HFF-Myc (cell line): ENCODE measurements at regions not wholly inside any gene's neighbourhood (a gene's known extent, or its start where the extent isn't known, plus 50 kb on each side); places are given as distances from the start of the nearest gene placed in this dataset.

Source experiments
- DNase-seq: peaks from one replicate; pipeline ENCODE4 v3.0.0-alpha.2; 2011; ENCODE audit warnings: low read depth; ENCODE audit errors: extremely low read depth
- H3K4me3 ChIP-seq: replicated peaks from 2 replicates; pipeline ENCODE4 v1.5.1; 2011; ENCODE audit warnings: low read depth, mild to moderate bottlenecking, control low read depth, low read length
- CTCF ChIP-seq: IDR thresholded peaks from 2 replicates; pipeline ENCODE4 v1.5.1; 2012; ENCODE audit warnings: mild to moderate bottlenecking, low read depth, low read length, control low read depth; ENCODE audit errors: missing control alignments

- H3K4me3 ChIP-seq: no peak overlapping the region
- no peak for DNase-seq
- TF ChIP-seq CTCF: no peak
Observed at GRCh38 chr4:83191026-83191425, 76.5 kb upstream of the PLAC8 start.

DNA sequence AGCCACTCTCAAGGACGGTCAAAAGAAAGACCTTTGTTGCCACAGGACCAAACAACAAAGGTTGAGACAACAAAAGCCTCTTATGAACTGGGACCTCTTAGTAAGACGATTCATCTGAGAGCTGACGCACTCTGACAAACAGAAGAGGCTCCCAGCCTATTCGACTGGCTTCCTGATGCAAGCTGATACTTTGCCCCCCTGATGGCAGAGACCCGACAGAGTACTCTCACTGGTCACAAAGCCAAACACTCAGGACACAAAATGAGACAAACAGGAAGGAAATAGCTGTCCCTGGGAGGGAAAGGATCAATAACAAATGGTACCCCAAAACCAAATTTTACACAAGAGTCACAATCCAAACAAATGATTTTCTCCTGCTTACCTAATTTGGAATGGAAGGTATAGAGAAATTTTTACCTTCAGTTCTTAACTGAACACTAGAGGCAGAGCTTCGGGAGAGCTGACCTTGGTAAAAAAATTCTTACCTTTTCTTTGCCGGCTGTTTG, 75.2 kb upstream of the PLAC8 start:
- TF ChIP-seq CTCF: no peak

DNA sequence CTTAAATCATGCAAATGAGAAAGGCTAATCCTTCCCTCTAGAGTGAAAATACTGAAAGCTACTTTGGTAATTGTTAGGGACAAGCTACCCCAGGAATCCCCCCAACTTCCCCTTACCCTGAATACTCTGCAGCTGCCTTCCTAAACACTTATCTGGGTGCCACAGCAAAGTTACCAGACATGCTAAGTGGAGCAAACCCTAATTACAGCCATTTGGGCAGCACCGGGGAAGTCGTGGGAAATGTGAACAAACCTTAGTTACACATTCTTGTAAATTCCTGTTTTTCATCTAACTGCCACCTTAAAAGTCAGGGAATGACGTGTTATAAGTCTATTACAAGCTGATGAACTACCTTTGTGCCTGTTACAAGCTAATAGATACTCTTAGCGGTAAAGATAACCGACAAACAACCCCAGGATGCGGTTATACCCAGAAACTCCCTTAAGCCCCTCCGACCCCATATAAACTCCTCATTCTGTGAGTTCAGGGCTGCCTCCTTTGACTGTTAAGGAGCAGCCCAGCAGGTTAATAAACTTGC, 66.0 kb upstream of the PLAC8 start:
- DNase-seq: no peak
- no peak for TF ChIP-seq CTCF
- H3K4me3 ChIP-seq: no peak overlapping the region

More for the DNA sequence above, 75.2 kb upstream of the PLAC8 start:
- DNase-seq: no peak
- no peak overlapping the region for H3K4me3 ChIP-seq

- no peak overlapping the region for H3K4me3 ChIP-seq
Observed at GRCh38 chr4:83179205-83179604, 64.7 kb upstream of the PLAC8 start.

DNA sequence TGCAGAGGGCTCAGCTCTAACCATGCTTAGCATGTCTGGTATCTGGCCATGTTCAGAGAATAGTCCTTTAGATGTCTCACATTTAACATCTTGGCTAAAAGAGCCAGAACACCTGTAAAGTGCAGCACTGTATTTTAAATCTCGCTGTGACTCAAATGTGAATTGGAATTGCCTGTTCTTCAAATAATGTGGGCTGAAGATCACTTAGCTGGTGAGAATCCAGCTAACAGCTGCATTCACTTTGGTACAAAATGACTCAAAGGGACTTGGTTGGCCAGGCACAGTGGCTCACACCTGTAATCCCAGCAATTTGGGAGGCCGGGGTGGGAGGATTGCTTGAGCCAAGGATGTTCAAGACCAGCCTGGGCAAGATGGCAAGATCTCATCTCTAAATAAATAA, 63.5 kb upstream of the PLAC8 start:
- no peak for TF ChIP-seq CTCF
- no peak for DNase-seq
- no peak overlapping the region for H3K4me3 ChIP-seq

More at GRCh38 chr4:83179205-83179604, 64.7 kb upstream of the PLAC8 start:
- TF ChIP-seq CTCF: no peak
- DNase-seq: no peak

GRCh38 chr4:83177182-83177581, 62.7 kb upstream of the PLAC8 start:
- no peak overlapping the region for H3K4me3 ChIP-seq
- no peak for DNase-seq
- no peak for TF ChIP-seq CTCF

DNA sequence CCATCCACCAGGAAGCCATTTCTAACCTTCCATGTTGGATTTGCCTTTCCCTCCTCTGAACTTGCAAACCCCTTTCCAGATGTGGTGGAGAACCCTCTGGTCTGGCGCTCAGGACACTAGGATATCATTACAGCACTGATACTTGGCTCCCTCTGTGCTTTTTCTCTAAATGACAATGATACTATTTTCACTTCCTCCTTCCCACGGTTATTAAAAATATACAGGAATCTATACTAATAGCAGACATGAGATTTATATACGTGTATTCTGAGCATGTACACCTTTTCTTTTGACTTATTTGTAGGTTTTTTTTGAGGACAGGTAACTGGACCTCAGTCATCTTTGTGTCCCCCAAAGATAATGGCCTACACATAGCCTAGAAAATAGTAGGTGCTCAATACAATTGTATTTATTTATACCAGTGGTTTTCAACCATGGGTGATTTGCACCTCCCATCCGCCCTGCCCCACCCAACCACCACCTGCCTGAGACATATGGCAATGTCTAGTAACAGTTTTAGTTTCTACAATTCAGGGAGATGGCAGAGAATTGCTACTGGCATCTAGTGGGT, 60.4 kb upstream of the PLAC8 start:
- DNase-seq: no peak
- TF ChIP-seq CTCF: no peak
- no peak overlapping the region for H3K4me3 ChIP-seq
